OCI-LY7 (cell line): ENCODE measurements at regions not wholly inside any gene's neighbourhood (a gene's known extent, or its start where the extent isn't known, plus 50 kb on each side); places are given as distances from the start of the nearest gene placed in this dataset.

ENCODE experiments used
- CTCF ChIP-seq: fragments of 200-600 bp; sonication (generic); conservative IDR thresholded peaks from 2 replicates; pipeline ENCODE4 v1.5.1; 2014; ENCODE audit warnings: mild to moderate bottlenecking, antibody characterized with exemption, low read length, moderate library complexity, mixed read lengths
- EZH2phosphoT487 ChIP-seq: fragments of 200-600 bp; sonication (generic); IDR thresholded peaks from 2 replicates; pipeline ENCODE4 v1.6.1; 2018; ENCODE audit warnings: low read depth, borderline replicate concordance, mild to moderate bottlenecking, mixed run types, antibody characterized with exemption, low read length, moderate library complexity, mixed read lengths

DNA sequence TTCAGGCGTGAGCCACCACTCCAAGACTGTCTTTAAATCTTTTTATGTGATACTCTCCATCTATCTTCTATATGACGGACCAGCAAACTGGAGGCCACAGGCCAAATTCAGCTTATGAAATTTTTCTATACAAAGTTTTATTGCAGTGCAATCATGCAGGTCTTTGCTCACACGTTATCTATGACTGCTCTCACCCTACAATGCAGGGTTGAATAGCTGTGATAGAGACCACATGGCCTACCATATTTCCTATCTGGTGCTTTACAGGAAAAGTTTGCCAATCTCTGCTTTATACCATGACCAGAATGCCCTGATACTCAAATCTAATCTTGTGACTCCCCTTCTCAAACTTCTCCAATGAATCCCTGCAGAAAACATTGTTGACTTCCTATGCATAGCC, 89.5 kb upstream of the ACBD5 start:
- TF ChIP-seq CTCF (no peak), EZH2phosphoT487 (no peak)
